Upper lobe of right lung (tissue), 1 donor: ENCODE measurements at regions not wholly inside any gene's neighbourhood (a gene's known extent, or its start where the extent isn't known, plus 50 kb on each side); places are given as distances from the start of the nearest gene placed in this dataset.

Experiments
- ATAC-seq: fragments of 200-7000 bp; cut with Tn5 transposase; one replicate; pipeline ENCODE4 v1.9.1; 2020; ENCODE audit warnings: mild to moderate bottlenecking, moderate library complexity
- DNase-seq: peaks from one replicate; pipeline ENCODE4 v3.0.0-alpha.2; 2020
- H3K27ac ChIP-seq: fragments of 200-600 bp; one replicate; pipeline ENCODE4 v1.8.0; 2022
- H3K27me3 ChIP-seq: fragments of 200-600 bp; one replicate; pipeline ENCODE4 v1.8.0; 2022; ENCODE audit warnings: mild to moderate bottlenecking
- H3K36me3 ChIP-seq: fragments of 200-600 bp; one replicate; pipeline ENCODE4 v1.8.0; 2022
- H3K4me1 ChIP-seq: fragments of 200-600 bp; one replicate; pipeline ENCODE4 v1.8.0; 2022
- H3K4me3 ChIP-seq: fragments of 200-600 bp; one replicate; pipeline ENCODE4 v1.8.0; 2022; ENCODE audit warnings: mild to moderate bottlenecking
- H3K9me3 ChIP-seq: fragments of 200-600 bp; one replicate; pipeline ENCODE4 v1.8.0; 2022
- intact Hi-C: fragments of 100-400 bp; cut with DNase I; formaldehyde crosslinking; loops from one replicate; pipeline ENCODE4 v1.11.0; 2022
- TF ChIP-seq, protein P1 (sequence below): fragments of 200-600 bp; IDR thresholded peaks from one replicate; pipeline ENCODE4 v1.8.0; 2022; ENCODE audit warnings: antibody characterized with exemption
- donor health status: DM: no; HTN: yes; CAD: no; lungs with severe emphysema.

DNA sequence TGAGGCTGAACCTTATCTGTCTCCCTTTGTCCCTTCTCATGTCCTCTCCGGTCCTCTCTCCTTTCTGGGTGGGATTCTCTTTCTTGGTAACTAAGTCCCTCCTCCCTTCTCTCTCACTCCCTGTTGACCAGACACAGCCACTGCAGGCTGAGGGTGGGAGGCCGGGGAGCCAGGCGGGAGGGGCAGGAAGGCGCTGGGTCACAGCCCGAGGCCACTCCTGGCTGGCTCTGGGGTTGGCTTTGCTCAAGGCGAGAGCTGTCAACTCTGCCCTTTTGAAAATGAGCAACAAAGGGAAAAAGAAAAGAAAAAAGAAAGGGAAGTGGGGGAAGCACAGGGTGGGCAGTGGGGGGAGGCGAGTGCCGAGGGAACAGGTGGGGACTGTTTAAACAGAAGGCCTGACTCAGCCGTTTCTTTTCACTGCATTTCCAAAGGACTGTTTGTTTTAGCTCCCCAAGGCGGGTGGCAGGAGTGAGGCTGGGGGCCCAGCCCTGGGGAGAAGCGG, 70.5 kb upstream of the IGFBP5 start:
- H3K4me1 ChIP-seq, result no peaks in the 10 kb centered on the region
- no peaks in the 10 kb centered on the region for H3K36me3 ChIP-seq
- TF ChIP-seq, protein P1, sequence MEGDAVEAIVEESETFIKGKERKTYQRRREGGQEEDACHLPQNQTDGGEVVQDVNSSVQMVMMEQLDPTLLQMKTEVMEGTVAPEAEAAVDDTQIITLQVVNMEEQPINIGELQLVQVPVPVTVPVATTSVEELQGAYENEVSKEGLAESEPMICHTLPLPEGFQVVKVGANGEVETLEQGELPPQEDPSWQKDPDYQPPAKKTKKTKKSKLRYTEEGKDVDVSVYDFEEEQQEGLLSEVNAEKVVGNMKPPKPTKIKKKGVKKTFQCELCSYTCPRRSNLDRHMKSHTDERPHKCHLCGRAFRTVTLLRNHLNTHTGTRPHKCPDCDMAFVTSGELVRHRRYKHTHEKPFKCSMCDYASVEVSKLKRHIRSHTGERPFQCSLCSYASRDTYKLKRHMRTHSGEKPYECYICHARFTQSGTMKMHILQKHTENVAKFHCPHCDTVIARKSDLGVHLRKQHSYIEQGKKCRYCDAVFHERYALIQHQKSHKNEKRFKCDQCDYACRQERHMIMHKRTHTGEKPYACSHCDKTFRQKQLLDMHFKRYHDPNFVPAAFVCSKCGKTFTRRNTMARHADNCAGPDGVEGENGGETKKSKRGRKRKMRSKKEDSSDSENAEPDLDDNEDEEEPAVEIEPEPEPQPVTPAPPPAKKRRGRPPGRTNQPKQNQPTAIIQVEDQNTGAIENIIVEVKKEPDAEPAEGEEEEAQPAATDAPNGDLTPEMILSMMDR, result no peak
- ATAC-seq (peak; percentile 45), DNase-seq (no peak)
- no peaks in the 10 kb centered on the region for H3K27me3 ChIP-seq
- intact Hi-C loops, result no loop called here
- no peak overlapping the region for H3K4me3 ChIP-seq
- H3K9me3 ChIP-seq, result no peaks in the 10 kb centered on the region
- H3K27ac ChIP-seq, result no peak overlapping the region

DNA sequence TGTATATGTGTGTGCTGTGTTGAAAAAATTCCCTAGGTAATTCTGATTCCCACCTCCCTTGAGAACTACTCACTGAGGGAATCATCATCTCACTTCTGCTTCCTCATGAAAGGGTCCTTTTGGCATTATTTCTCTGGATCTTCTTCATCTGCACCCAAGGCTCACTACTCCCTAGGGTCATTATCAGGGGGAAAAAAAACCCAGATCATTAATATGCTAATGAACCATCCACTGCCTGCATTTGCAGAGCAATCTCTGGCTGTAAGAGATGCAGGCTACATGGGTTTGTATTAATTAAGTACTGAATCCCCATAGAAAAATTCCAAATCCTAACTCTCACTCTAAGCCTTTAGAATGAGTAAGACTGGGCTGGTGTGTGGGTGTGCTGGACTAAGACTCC, 68.0 kb upstream of the IGFBP5 start:
- no peak overlapping the region for H3K27ac ChIP-seq
- no peaks in the 10 kb centered on the region for H3K9me3 ChIP-seq
- ATAC-seq (no peak), DNase-seq (no peak)
- no peaks in the 10 kb centered on the region for H3K36me3 ChIP-seq
- no peaks in the 10 kb centered on the region for H3K4me1 ChIP-seq
- H3K27me3 ChIP-seq, result no peaks in the 10 kb centered on the region
- TF ChIP-seq, protein P1, result no peak
- no peak overlapping the region for H3K4me3 ChIP-seq
- intact Hi-C loops, result no loop called here

DNA sequence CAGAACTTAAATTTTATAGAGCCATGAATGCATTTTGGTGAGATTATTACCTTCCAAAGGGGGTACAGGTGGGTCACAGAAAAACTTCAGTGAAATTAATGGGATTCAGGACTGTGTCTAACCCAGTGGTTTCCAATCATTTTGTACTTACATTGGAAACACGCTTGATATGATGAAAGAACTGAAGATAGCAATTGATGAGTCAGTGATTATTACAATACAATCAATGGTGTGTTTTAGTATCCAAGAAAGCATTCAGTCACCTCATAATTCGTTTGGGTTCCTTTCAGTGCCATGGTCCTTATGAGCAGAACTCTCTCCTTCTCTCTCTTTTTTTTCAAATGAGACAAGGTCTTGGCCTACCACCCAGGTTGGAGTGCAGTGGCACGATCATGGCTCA, 66.5 kb upstream of the IGFBP5 start:
- DNase-seq (no peak), ATAC-seq (no peak)
- Histone ChIP-seq H3K4me1 (no peaks in the 10 kb centered on the region), H3K4me3 (no peak overlapping the region), H3K9me3 (no peaks in the 10 kb centered on the region), H3K36me3 (no peaks in the 10 kb centered on the region), H3K27me3 (no peaks in the 10 kb centered on the region), H3K27ac (no peak overlapping the region)
- intact Hi-C loops, result no loop called here
- TF ChIP-seq, protein P1, result no peak

DNA sequence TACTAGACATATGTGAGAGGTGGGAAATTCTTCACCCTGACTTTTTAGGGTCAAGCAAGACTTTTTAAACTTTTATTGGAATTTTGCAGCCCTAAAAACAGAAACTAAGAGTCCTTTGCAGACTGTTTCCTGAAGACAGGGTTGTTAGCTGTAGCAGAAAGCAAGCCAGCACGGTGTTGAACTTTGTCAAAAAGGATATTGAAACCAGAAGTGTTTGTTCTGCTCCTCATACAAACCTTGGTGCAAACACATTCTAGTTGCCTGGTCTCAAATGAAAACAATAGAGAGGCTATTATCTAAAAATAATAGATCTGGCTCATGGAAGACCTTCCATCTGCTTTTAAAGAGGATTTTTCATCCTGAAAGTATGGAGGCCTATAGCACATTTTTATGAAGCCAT, 65.8 kb upstream of the IGFBP5 start:
- TF ChIP-seq, protein P1, result no peak
- DNase-seq, result no peak
- no peaks in the 10 kb centered on the region for H3K36me3 ChIP-seq
- H3K27ac ChIP-seq, result no peak overlapping the region
- no peaks in the 10 kb centered on the region for H3K4me1 ChIP-seq
- no peaks in the 10 kb centered on the region for H3K27me3 ChIP-seq
- no peaks in the 10 kb centered on the region for H3K9me3 ChIP-seq
- no peak overlapping the region for H3K4me3 ChIP-seq
- ATAC-seq, result no peak
- intact Hi-C loops, result no loop called here

DNA sequence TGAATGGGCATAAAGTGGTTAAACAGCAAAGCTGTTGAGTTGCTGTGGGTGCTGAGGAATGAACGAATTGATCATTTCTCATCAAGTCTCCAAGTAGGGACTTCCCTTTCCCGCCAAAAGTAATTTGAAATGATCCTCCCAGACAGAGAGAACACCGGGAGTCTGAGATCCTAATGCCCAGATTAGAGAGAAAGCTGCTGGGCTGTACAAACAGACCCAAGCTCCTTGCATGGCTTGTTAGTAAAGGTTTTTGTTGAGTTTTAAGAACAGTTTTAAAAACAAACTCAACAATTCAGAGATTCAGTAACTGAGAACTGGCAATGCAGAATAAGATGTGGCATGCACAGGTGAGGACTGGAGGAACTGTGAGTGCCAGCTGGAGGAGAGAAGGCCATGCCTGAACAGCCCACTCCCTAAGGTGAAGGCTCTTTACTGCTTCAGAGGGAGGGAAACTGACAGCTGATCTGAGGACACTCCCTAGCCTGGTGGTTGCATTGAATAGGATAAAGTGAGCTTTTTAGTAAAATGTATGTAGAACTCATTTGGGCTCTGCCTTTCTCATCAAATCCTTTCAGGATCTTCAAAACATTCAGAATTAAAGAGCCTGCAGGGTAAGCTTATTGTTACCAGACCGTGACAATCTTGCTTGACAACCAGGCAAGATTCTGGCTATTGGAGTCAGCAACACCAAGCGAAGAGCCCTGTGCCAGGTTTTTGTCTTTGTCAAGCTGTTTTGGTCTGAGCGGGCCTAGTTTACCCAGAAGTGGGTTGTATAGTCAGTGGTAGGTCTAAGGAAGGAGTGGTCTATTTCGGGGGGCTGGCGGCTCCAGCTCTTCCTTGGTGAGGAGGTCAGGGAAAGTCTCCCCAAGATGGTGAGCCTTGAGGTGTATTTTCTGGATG, 63.2 kb upstream of the IGFBP5 start:
- no peak for ATAC-seq
- intact Hi-C loops, result no loop called here

More for the DNA sequence above, 63.2 kb upstream of the IGFBP5 start:
- Histone ChIP-seq H3K27ac (no peak overlapping the region), H3K4me3 (no peak overlapping the region), H3K4me1 (no peaks in the 10 kb centered on the region), H3K9me3 (no peaks in the 10 kb centered on the region), H3K36me3 (no peaks in the 10 kb centered on the region), H3K27me3 (no peaks in the 10 kb centered on the region)
- TF ChIP-seq, protein P1, result no peak
- no peak for DNase-seq
